NT2/D1 (cell line): ENCODE measurements at regions not wholly inside any gene's neighbourhood (a gene's known extent, or its start where the extent isn't known, plus 50 kb on each side); places are given as distances from the start of the nearest gene placed in this dataset.

Experiments used
- DNase-seq: peaks from one replicate; pipeline ENCODE4 v3.0.0-alpha.2; 2011; ENCODE audit warnings: low read depth, low spot score
- H3K27me3 ChIP-seq: 2 replicates; pipeline ENCODE4 v1.6.0; 2011; ENCODE audit warnings: mild to moderate bottlenecking; ENCODE audit not compliant: insufficient read length, insufficient read depth
- H3K36me3 ChIP-seq: 2 replicates; pipeline ENCODE4 v1.6.1; 2011; ENCODE audit warnings: mild to moderate bottlenecking, low read length, mixed read lengths; ENCODE audit not compliant: insufficient read depth, insufficient read length
- H3K4me1 ChIP-seq: 2 replicates; pipeline ENCODE4 v1.5.1; 2011; ENCODE audit not compliant: insufficient read depth, insufficient read length
- H3K4me3 ChIP-seq: 2 replicates; pipeline ENCODE4 v1.5.1; 2011; ENCODE audit warnings: low read depth; ENCODE audit not compliant: insufficient read length
- H3K9ac ChIP-seq: 2 replicates; pipeline ENCODE4 v1.6.0; 2011; ENCODE audit warnings: low read depth; ENCODE audit not compliant: insufficient read length
- H3K9me3 ChIP-seq: 2 replicates; pipeline ENCODE4 v1.5.1; 2011; ENCODE audit warnings: mild to moderate bottlenecking, low read length; ENCODE audit not compliant: insufficient read depth
- SUZ12 ChIP-seq: IDR thresholded peaks from 2 replicates; pipeline ENCODE4 v1.6.1; 2011; ENCODE audit not compliant: insufficient read length, insufficient read depth; ENCODE audit errors: extremely low read depth
- YY1 ChIP-seq: IDR thresholded peaks from 2 replicates; pipeline ENCODE4 v1.6.1; 2011; ENCODE audit not compliant: insufficient read length, insufficient read depth
- ZNF274 ChIP-seq: IDR thresholded peaks from 2 replicates; pipeline ENCODE4 v1.6.1; 2011; ENCODE audit warnings: mild to moderate bottlenecking, low read depth, low read length

DNA sequence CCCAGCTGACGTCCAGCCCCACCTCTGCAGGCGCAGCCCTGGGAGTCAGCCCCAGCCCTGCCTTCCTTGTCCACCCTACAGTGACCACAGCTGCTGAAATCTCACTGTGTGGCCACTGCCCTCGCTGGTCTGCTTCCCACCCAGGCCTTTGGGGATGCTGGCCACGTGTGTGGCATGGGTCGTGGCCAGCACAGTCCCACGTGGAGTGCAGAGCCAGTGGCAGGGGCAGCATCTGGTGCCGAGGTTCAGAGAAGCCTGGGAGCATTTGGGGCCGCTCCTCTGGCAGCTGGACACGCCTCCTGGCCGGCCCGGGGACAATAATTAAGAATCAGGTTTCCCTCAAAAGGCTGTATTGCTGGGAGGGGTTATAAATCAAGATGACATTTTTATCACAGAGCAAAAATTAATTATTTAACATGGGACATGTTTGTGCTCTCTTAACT is 92.1 kb downstream of the HMX1 start:
- peaks cover 15% of the 10 kb centered on the region for H3K4me1 ChIP-seq
- H3K36me3 ChIP-seq = no peaks in the 10 kb centered on the region
- no peaks in the 10 kb centered on the region for H3K27me3 ChIP-seq
- no peak overlapping the region for H3K9ac ChIP-seq
- no peak overlapping the region for H3K4me3 ChIP-seq
- H3K9me3 ChIP-seq = no peaks in the 10 kb centered on the region
- no peak for DNase-seq
- TF ChIP-seq YY1 (no peak), SUZ12 (no peak), ZNF274 (no peak)

DNA sequence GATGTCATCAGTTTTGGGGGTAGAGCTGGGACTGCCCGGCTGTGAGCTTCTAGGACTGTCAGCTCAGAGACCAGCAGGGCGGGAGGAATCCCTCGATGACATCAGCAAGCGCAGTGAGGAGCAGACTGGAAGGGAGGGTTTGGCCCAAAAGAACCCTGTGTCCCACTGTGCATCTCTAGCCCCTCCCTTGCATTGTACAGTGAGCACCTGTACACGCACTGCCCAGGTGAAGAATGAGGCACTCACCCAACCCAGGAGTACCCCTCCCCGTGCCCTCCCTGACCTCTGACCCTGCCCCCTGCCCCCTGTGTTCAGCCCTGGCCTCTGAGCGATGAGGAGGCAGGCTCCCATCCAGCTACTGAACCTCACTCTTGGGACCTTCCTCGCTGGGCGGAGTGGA is 92.9 kb downstream of the HMX1 start:
- Histone ChIP-seq H3K9me3 (no peaks in the 10 kb centered on the region), H3K9ac (no peak overlapping the region), H3K4me1 (peaks cover 15% of the 10 kb centered on the region), H3K36me3 (no peaks in the 10 kb centered on the region), H3K4me3 (no peak overlapping the region), H3K27me3 (no peaks in the 10 kb centered on the region)
- no peak for TF ChIP-seq ZNF274
- TF ChIP-seq YY1 = no peak
- TF ChIP-seq SUZ12 = no peak
- no peak for DNase-seq

DNA sequence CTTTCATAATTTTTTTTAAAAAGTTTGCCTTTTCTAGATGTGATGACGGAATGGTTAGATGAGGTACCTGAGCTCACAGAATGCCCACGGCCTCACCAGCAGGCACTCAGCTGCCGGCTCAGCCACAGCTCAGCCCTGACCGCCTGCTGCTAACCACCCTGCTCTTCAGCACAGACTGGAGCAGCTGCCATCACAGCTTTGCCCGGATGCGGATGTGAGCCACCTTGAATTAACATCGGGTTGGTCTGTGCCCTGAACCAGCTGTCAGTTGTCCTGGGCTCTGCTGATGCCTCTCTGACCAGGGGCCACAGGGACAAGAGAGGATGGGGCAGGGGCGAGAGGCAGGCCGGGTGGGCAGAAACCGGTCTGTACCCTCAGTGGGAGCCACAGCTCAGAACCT is 93.3 kb downstream of the HMX1 start:
- peaks cover 15% of the 10 kb centered on the region for H3K4me1 ChIP-seq
- H3K4me3 ChIP-seq = no peak overlapping the region
- DNase-seq = no peak
- no peaks in the 10 kb centered on the region for H3K36me3 ChIP-seq
- no peak overlapping the region for H3K9ac ChIP-seq
- H3K27me3 ChIP-seq = no peaks in the 10 kb centered on the region
- no peak for TF ChIP-seq YY1
- TF ChIP-seq SUZ12 = no peak
- no peak for TF ChIP-seq ZNF274
- H3K9me3 ChIP-seq = no peaks in the 10 kb centered on the region

DNA sequence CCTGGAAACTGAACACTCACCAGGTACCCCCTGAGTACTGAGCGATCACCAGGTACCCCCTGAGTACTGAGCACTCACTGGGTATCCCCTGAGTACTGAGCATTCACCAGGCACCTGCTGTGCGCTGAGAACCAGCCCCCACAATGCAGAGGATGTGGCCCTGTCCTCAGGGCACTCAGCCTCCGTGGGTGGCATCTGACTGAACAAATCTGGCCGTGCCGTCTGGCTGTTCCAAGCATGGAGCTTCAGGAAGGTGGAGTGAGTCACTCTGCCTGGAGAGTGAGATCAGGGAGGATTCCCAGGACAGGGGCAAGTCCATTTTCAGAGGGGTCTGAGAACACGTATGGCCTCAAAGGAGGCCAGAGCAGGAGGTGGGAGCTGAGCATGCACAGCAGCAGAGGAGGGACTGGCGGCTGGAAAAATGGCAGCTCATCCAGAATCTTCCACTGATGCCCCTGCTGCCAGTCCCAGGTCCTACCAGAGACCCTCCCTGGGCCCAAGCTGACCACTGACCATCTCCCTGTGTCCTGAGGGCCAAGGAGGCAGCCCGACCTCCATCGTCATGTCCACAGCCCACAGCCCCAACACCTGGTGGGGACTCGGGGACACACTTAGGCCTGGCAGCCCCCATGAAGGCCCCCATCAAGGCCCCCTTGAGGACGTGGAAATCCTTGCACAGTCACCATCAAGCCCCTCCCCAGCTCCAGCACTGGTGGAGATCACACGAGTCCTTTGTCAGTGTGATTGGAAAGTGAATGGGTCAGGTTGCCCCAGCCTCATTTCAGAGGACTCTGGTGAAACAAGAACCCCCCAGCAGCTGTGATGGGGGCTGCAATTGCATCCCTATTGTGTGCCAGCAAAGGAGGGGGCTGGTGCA is 94.1 kb downstream of the HMX1 start:
- H3K27me3 ChIP-seq = no peaks in the 10 kb centered on the region
- peaks cover 15% of the 10 kb centered on the region for H3K4me1 ChIP-seq
- no peaks in the 10 kb centered on the region for H3K36me3 ChIP-seq
- no peak for TF ChIP-seq ZNF274
- no peak for TF ChIP-seq YY1
- no peak for TF ChIP-seq SUZ12
- no peak overlapping the region for H3K4me3 ChIP-seq
- no peak for DNase-seq
- no peaks in the 10 kb centered on the region for H3K9me3 ChIP-seq
- no peak overlapping the region for H3K9ac ChIP-seq

DNA sequence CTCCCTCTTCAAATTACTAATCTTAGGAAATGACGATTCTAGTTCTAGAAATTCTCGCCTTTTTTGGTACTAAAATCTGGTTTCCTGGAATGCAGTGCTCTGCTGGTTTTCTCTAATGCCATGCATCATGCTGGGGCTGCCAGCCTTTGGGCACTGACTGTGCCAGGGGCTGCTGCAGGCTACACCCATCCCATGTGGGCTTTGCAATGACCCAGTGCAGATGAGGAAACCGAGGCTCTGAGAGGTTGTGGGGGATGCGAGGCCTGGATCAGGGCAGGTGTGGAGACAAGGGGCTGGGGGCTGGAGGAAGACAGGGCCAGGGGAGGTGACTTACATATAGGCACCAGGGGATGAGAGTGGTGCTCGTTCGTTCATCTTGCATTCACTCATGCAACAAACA is 95.3 kb downstream of the HMX1 start:
- Histone ChIP-seq H3K9ac (no peak overlapping the region), H3K4me3 (no peak overlapping the region), H3K36me3 (no peaks in the 10 kb centered on the region), H3K4me1 (peaks cover 17% of the 10 kb centered on the region), H3K27me3 (no peaks in the 10 kb centered on the region), H3K9me3 (no peaks in the 10 kb centered on the region)
- TF ChIP-seq SUZ12 (no peak), ZNF274 (no peak), YY1 (no peak)
- no peak for DNase-seq

DNA sequence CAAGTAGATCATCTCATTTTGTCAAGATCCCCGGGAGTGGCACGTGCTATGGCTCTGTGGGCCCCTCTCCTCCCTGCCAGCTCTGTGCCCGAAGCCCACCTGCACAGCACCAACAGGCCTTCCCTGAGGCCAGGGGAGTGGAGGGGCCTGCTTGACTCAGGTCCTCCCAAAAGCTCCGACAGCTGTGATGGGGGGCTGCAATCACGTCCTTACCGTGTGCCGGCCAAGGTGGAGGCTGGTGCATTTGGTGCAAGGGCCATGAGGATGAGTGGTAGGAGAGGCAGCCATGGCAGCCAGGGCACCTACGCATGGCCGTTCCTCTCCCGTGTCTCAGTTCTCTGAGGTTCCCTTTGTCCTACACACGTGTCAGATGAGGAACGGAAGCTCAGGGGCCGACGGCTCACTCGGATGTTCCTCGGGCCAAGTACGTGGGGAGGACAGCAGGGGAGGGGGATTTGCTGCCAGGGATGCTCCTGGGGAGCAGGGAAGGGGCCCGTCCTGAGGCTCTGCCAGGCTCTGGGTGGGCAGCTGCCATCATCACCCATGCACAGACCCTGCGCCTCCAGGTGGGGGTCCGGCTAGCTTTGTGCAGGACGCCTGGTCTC is 95.8 kb downstream of the HMX1 start:
- no peak overlapping the region for H3K9ac ChIP-seq

DNA sequence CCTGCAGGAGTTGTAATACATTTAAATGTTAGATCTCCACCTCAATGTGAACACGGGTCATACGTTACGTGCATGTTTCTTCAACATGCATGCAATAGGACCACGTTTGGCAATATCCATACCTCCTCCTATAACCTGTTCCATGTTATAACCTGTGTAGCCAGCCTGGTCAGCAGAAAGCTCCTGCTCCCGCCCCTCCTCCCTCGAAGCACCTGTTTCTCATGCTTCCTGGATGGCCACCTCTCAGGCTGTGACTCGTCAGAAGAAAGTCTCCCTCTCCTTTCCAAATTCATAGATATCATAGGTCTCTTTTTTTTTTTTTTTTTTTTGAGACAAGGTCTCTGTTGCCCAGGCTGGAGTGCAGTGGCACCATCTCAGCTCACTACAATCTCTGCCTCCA is 96.5 kb downstream of the HMX1 start:
- DNase-seq = no peak
- Histone ChIP-seq H3K9ac (no peak overlapping the region), H3K36me3 (no peaks in the 10 kb centered on the region), H3K9me3 (no peaks in the 10 kb centered on the region), H3K4me3 (no peak overlapping the region), H3K27me3 (no peaks in the 10 kb centered on the region), H3K4me1 (peaks cover 26% of the 10 kb centered on the region)
- TF ChIP-seq SUZ12 = no peak

More for the DNA sequence above, 95.8 kb downstream of the HMX1 start:
- no peak for DNase-seq
- no peak overlapping the region for H3K4me3 ChIP-seq
- H3K36me3 ChIP-seq = no peaks in the 10 kb centered on the region
- TF ChIP-seq YY1 (no peak), SUZ12 (no peak), ZNF274 (no peak)
- no peaks in the 10 kb centered on the region for H3K27me3 ChIP-seq
- H3K4me1 ChIP-seq = peaks cover 21% of the 10 kb centered on the region
- H3K9me3 ChIP-seq = no peaks in the 10 kb centered on the region
